PC-9 (cell line): ENCODE measurements at regions not wholly inside any gene's neighbourhood (a gene's known extent, or its start where the extent isn't known, plus 50 kb on each side); places are given as distances from the start of the nearest gene placed in this dataset.
"Not testable (repeated sequence)": the region's sequence is repeated elsewhere in the genome, so short reads cannot be mapped to it uniquely, and the experiment has no call there.

Experiments used
- EZH2 ChIP-seq: fragments of 200-600 bp; sonication (generic); IDR thresholded peaks from 2 replicates; pipeline ENCODE4 v1.8.0; 2017; ENCODE audit warnings: antibody characterized with exemption, low read depth
- TF ChIP-seq, protein P1 (sequence below): fragments of 200-600 bp; sonication (generic); conservative IDR thresholded peaks from 2 replicates; pipeline ENCODE4 v1.6.1; 2017; ENCODE audit warnings: mixed run types, antibody characterized with exemption, mild to moderate bottlenecking, moderate library complexity

DNA sequence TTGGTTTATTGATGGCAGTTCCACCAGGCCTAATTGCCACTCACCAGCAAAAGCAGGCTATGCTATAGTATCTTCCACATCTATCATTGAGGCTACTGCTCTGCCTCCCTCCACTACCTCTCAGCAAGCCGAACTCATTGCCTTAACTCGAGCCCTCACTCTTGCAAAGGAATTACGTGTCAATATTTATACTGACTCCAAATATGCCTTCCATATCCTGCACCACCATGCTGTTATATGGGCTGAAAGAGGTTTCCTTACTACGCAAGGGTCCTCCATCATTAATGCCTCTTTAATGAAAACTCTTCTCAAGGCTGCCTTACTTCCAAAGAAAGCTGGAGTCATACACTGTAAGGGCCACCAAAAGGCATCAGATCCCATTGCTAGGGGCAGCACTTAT, 50.0 kb upstream of the RASAL2 start:
- TF ChIP-seq, protein P1, sequence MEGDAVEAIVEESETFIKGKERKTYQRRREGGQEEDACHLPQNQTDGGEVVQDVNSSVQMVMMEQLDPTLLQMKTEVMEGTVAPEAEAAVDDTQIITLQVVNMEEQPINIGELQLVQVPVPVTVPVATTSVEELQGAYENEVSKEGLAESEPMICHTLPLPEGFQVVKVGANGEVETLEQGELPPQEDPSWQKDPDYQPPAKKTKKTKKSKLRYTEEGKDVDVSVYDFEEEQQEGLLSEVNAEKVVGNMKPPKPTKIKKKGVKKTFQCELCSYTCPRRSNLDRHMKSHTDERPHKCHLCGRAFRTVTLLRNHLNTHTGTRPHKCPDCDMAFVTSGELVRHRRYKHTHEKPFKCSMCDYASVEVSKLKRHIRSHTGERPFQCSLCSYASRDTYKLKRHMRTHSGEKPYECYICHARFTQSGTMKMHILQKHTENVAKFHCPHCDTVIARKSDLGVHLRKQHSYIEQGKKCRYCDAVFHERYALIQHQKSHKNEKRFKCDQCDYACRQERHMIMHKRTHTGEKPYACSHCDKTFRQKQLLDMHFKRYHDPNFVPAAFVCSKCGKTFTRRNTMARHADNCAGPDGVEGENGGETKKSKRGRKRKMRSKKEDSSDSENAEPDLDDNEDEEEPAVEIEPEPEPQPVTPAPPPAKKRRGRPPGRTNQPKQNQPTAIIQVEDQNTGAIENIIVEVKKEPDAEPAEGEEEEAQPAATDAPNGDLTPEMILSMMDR: not testable (repeated sequence)
- TF ChIP-seq EZH2: not testable (repeated sequence)
